Fibroblast of lung (primary cell): ENCODE measurements at regions not wholly inside any gene's neighbourhood (a gene's known extent, or its start where the extent isn't known, plus 50 kb on each side); places are given as distances from the start of the nearest gene placed in this dataset.
A peak's percentile ranks its signal among the peaks of the same experiment; 100 is the strongest.
"Not testable (repeated sequence)": the region's sequence is repeated elsewhere in the genome, so short reads cannot be mapped to it uniquely, and the experiment has no call there.

Source experiments
- DNase-seq, 2 donors: peaks; one replicate each; pipeline versions ENCODE4 v3.0.0 to v3.0.0-alpha.2; 2010; ENCODE audit warnings: low read depth in 2 of 2
- H2AFZ ChIP-seq: 2 replicates; pipeline ENCODE4 v1.5.1; 2012; ENCODE audit warnings: low read length, control low read depth, inconsistent platforms
- H3K27ac ChIP-seq: 2 replicates; pipeline ENCODE4 v1.5.1; 2011; ENCODE audit warnings: low read length, control low read depth; ENCODE audit not compliant: insufficient read depth
- H3K27me3 ChIP-seq: 2 replicates; pipeline ENCODE4 v1.5.1; 2011; ENCODE audit warnings: mild to moderate bottlenecking, low read length; ENCODE audit not compliant: control insufficient read depth, insufficient read depth
- H3K36me3 ChIP-seq: 2 replicates; pipeline ENCODE4 v1.5.1; 2011; ENCODE audit warnings: low read length; ENCODE audit not compliant: control insufficient read depth, insufficient read depth
- H3K4me1 ChIP-seq: 2 replicates; pipeline ENCODE4 v1.5.1; 2011; ENCODE audit warnings: low read length; ENCODE audit not compliant: control insufficient read depth, insufficient read depth; ENCODE audit errors: extremely low read depth
- H3K4me2 ChIP-seq: 2 replicates; pipeline ENCODE4 v1.5.1; 2011; ENCODE audit warnings: low read length, control low read depth; ENCODE audit not compliant: insufficient read depth; ENCODE audit errors: extremely low read depth
- H3K4me3 ChIP-seq, 4 experiments: fragments of 200-600 bp in 1 of 4; sonication (generic) in 1 of 4; replicated peaks in 1 of 4; 2 replicates each; pipeline ENCODE4 v1.5.1; 2011 to 2016; ENCODE audit warnings: low read length in 4 of 4, low read depth in 3 of 4, mild to moderate bottlenecking in 3 of 4, control low read depth in 2 of 4, inconsistent platforms in 1 of 4, mixed read lengths in 1 of 4; ENCODE audit not compliant: insufficient read depth in 1 of 4; ENCODE audit errors: control extremely low read depth in 1 of 4
- H3K79me2 ChIP-seq: 2 replicates; pipeline ENCODE4 v1.5.1; 2012; ENCODE audit warnings: mild to moderate bottlenecking, low read length, inconsistent platforms; ENCODE audit not compliant: control insufficient read depth, insufficient read depth
- H3K9ac ChIP-seq: 2 replicates; pipeline ENCODE4 v1.5.1; 2011; ENCODE audit warnings: mild to moderate bottlenecking, low read length, control low read depth; ENCODE audit not compliant: insufficient read depth
- H3K9me3 ChIP-seq: 2 replicates; pipeline ENCODE4 v1.5.1; 2012; ENCODE audit warnings: low read depth, low read length; ENCODE audit not compliant: control insufficient read depth, insufficient read depth
- H4K20me1 ChIP-seq: 2 replicates; pipeline ENCODE4 v1.5.1; 2011; ENCODE audit warnings: low read length; ENCODE audit not compliant: control insufficient read depth, insufficient read depth; ENCODE audit errors: extremely low read depth
- EZH2 ChIP-seq: IDR thresholded peaks from 2 replicates; pipeline ENCODE4 v1.5.1; 2012; ENCODE audit warnings: low read length, control low read depth, mild to moderate bottlenecking; ENCODE audit errors: missing control alignments
- TF ChIP-seq, protein P1 (sequence below), 2 donors: IDR thresholded peaks in 1 of 2; conservative IDR thresholded peaks in 1 of 2; 1 replicate in 1 of 2; 2 replicates in 1 of 2; pipeline ENCODE4 v1.5.1; 2011 to 2012; ENCODE audit warnings: low read length in 2 of 2, control low read depth in 1 of 2, inconsistent platforms in 1 of 2, low read depth in 1 of 2, mild to moderate bottlenecking in 1 of 2

GRCh38 chr13:109702030-109702597 is 84.3 kb downstream of the IRS2 start:
- not testable (repeated sequence) for H3K27me3 ChIP-seq, H3K9me3 ChIP-seq, H3K4me2 ChIP-seq, H4K20me1 ChIP-seq, H3K4me1 ChIP-seq, H3K79me2 ChIP-seq, H3K9ac ChIP-seq, H2AFZ ChIP-seq, DNase-seq, H3K36me3 ChIP-seq, H3K4me3 ChIP-seq, H3K27ac ChIP-seq

DNA sequence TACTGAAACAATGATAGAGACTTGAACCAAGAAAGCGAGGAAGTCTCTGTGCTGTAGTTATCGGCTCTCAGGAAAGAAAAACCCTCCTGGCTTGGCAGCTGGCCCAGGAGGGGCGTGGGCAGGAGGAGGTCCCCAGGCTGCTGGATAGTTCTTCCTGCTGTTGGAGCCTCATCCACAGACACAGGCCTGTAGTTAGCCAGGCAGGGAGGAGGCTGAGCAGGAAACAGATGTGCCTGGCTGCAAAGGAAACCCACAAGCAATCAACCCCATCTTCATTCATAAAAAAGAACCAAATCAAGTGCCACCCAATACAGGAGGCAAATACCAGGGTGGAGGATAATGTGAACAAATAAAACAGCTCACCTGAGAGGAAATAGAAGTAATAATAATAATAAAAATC is 86.2 kb downstream of the IRS2 start:
- no peak for TF ChIP-seq EZH2
- TF ChIP-seq, protein P1, sequence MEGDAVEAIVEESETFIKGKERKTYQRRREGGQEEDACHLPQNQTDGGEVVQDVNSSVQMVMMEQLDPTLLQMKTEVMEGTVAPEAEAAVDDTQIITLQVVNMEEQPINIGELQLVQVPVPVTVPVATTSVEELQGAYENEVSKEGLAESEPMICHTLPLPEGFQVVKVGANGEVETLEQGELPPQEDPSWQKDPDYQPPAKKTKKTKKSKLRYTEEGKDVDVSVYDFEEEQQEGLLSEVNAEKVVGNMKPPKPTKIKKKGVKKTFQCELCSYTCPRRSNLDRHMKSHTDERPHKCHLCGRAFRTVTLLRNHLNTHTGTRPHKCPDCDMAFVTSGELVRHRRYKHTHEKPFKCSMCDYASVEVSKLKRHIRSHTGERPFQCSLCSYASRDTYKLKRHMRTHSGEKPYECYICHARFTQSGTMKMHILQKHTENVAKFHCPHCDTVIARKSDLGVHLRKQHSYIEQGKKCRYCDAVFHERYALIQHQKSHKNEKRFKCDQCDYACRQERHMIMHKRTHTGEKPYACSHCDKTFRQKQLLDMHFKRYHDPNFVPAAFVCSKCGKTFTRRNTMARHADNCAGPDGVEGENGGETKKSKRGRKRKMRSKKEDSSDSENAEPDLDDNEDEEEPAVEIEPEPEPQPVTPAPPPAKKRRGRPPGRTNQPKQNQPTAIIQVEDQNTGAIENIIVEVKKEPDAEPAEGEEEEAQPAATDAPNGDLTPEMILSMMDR (conservative IDR thresholded peaks at IDR 0.05 in 1 of 2, IDR thresholded peaks at IDR 0.05 in 1 of 2; ENCODE audit: low read depth in 1 of 2, low read length in 2 of 2), result no peak
- H2AFZ ChIP-seq, result no peak overlapping the region
- H3K9me3 ChIP-seq, result no peaks in the 10 kb centered on the region
- peak; percentile 71 to 81 for DNase-seq
- no peaks in the 10 kb centered on the region for H3K4me1 ChIP-seq
- H3K79me2 ChIP-seq, result no peaks in the 10 kb centered on the region
- no peak overlapping the region for H3K9ac ChIP-seq
- no peak overlapping the region for H3K4me2 ChIP-seq
- H3K4me3 ChIP-seq, result no peak overlapping the region
- no peaks in the 10 kb centered on the region for H4K20me1 ChIP-seq
- no peaks in the 10 kb centered on the region for H3K27me3 ChIP-seq
- H3K27ac ChIP-seq, result no peak overlapping the region
- H3K36me3 ChIP-seq, result no peaks in the 10 kb centered on the region

GRCh38 chr13:109699628-109700071 is 86.7 kb downstream of the IRS2 start:
- Histone ChIP-seq H3K27me3 (no peaks in the 10 kb centered on the region), H3K36me3 (no peaks in the 10 kb centered on the region), H2AFZ (no peak overlapping the region), H3K79me2 (no peaks in the 10 kb centered on the region), H3K4me1 (no peaks in the 10 kb centered on the region), H3K9me3 (no peaks in the 10 kb centered on the region), H3K27ac (no peak overlapping the region), H4K20me1 (no peaks in the 10 kb centered on the region), H3K9ac (no peak overlapping the region), H3K4me3 (no peak overlapping the region), H3K4me2 (no peak overlapping the region)
- no peak for DNase-seq
- TF ChIP-seq, protein P1 (conservative IDR thresholded peaks at IDR 0.05 in 1 of 2, IDR thresholded peaks at IDR 0.05 in 1 of 2; ENCODE audit: low read depth in 1 of 2, low read length in 2 of 2), result no peak
- no peak for TF ChIP-seq EZH2
